ENCODE measurements at regions not wholly inside any gene's neighbourhood (a gene's known extent, or its start where the extent isn't known, plus 50 kb on each side); places are given as distances from the start of the nearest gene placed in this dataset.

- TF ChIP-seq CTCF (IDR thresholded peaks at IDR 0.05; ENCODE audit: low read depth, low read length): no peak
- ChIA-PET POLR2A (no interaction called here), CTCF (interaction anchor here (0.6 kb wide), 1 partner anchor 57 kb away, joined by 4 read pairs; no protein-coding TSS in a partner anchor)
- no peak for DNase-seq (ENCODE audit: low read depth, low spot score)
- H3K4me3 ChIP-seq (ENCODE audit: low read depth, low read length): no peak overlapping the region
- no peaks in the 10 kb centered on the region for H3K9me3 ChIP-seq (ENCODE audit: control insufficient read depth, insufficient read depth, low read length)
- H3K27me3 ChIP-seq (ENCODE audit: control insufficient read depth, insufficient read depth, low read length): peaks cover 28% of the 10 kb centered on the region
- H3K27ac ChIP-seq (ENCODE audit: low read depth, low read length): no peak overlapping the region
Observed at GRCh38 chr11:35878741-35879140, 65.1 kb upstream of the LDLRAD3 start.

GRCh38 chr11:35879361-35879760 lies 64.5 kb upstream of the LDLRAD3 start:
- Histone ChIP-seq H3K9me3 (ENCODE audit: control insufficient read depth, insufficient read depth, low read length) (no peaks in the 10 kb centered on the region), H3K27ac (ENCODE audit: low read depth, low read length) (no peak overlapping the region), H3K27me3 (ENCODE audit: control insufficient read depth, insufficient read depth, low read length) (peaks cover 25% of the 10 kb centered on the region), H3K4me3 (ENCODE audit: low read depth, low read length) (no peak overlapping the region)
- DNase-seq (ENCODE audit: low read depth, low spot score): no peak
- CTCF ChIA-PET: no interaction called here
- POLR2A ChIA-PET: no interaction called here
- no peak for TF ChIP-seq CTCF (IDR thresholded peaks at IDR 0.05; ENCODE audit: low read depth, low read length)

GRCh38 chr11:35886759-35887158 lies 57.1 kb upstream of the LDLRAD3 start:
- ChIA-PET POLR2A (no interaction called here), CTCF (no interaction called here)
- Histone ChIP-seq H3K4me3 (ENCODE audit: low read depth, low read length) (no peak overlapping the region), H3K9me3 (ENCODE audit: control insufficient read depth, insufficient read depth, low read length) (no peaks in the 10 kb centered on the region), H3K27me3 (ENCODE audit: control insufficient read depth, insufficient read depth, low read length) (peaks cover 28% of the 10 kb centered on the region), H3K27ac (ENCODE audit: low read depth, low read length) (no peak overlapping the region)
- no peak for DNase-seq (ENCODE audit: low read depth, low spot score)
- TF ChIP-seq CTCF (IDR thresholded peaks at IDR 0.05; ENCODE audit: low read depth, low read length): no peak

- no peak for TF ChIP-seq CTCF (IDR thresholded peaks at IDR 0.05; ENCODE audit: low read depth, low read length)
- Histone ChIP-seq H3K4me3 (ENCODE audit: low read depth, low read length) (no peak overlapping the region), H3K27ac (ENCODE audit: low read depth, low read length) (no peak overlapping the region), H3K9me3 (ENCODE audit: control insufficient read depth, insufficient read depth, low read length) (no peaks in the 10 kb centered on the region), H3K27me3 (ENCODE audit: control insufficient read depth, insufficient read depth, low read length) (peaks cover 34% of the 10 kb centered on the region)
- POLR2A ChIA-PET: interaction anchor here (0.5 kb wide), 1 partner anchor 172 kb away, joined by 4 read pairs; no protein-coding TSS in a partner anchor
- CTCF ChIA-PET: interaction anchor here (0.6 kb wide), 1 partner anchor 204 kb away, joined by 4 read pairs; no protein-coding TSS in a partner anchor
- DNase-seq (ENCODE audit: low read depth, low spot score): no peak
Observed at GRCh38 chr11:35887737-35888136, 56.1 kb upstream of the LDLRAD3 start.

- no peak for DNase-seq (ENCODE audit: low read depth, low spot score)
- no peaks in the 10 kb centered on the region for H3K9me3 ChIP-seq (ENCODE audit: control insufficient read depth, insufficient read depth, low read length)
- TF ChIP-seq CTCF (IDR thresholded peaks at IDR 0.05; ENCODE audit: low read depth, low read length): no peak
- H3K27me3 ChIP-seq (ENCODE audit: control insufficient read depth, insufficient read depth, low read length): peaks cover 40% of the 10 kb centered on the region
- CTCF ChIA-PET: interaction anchor here (1.3 kb wide), 1 partner anchor 67 kb away, joined by 3 read pairs; no protein-coding TSS in a partner anchor
- POLR2A ChIA-PET: no interaction called here
- H3K27ac ChIP-seq (ENCODE audit: low read depth, low read length): no peak overlapping the region
- no peak overlapping the region for H3K4me3 ChIP-seq (ENCODE audit: low read depth, low read length)
Observed at GRCh38 chr11:35888961-35889360, 54.9 kb upstream of the LDLRAD3 start.

Measured in AG04450 (cell line).